Cardiac fibroblast (primary cell): ENCODE measurements at regions not wholly inside any gene's neighbourhood (a gene's known extent, or its start where the extent isn't known, plus 50 kb on each side); places are given as distances from the start of the nearest gene placed in this dataset.
"Not testable (repeated sequence)": the region's sequence is repeated elsewhere in the genome, so short reads cannot be mapped to it uniquely, and the experiment has no call there.

Source experiments
- DNase-seq, 2 donors: peaks; one replicate each; pipeline versions ENCODE4 v3.0.0 to v3.0.0-alpha.2; 2010; ENCODE audit warnings: low read depth in 2 of 2
- H3K4me3 ChIP-seq, 2 donors: replicated peaks in 1 of 2; 1 replicate in 1 of 2; 2 replicates in 1 of 2; pipeline ENCODE4 v1.5.1; 2011; ENCODE audit warnings: low read depth in 2 of 2, low read length in 2 of 2, mild to moderate bottlenecking in 2 of 2, moderate library complexity in 1 of 2
- TF ChIP-seq, protein P1 (sequence below): IDR thresholded peaks from one replicate; pipeline ENCODE4 v1.5.1; 2011; ENCODE audit warnings: low read depth, mild to moderate bottlenecking, low read length, inconsistent platforms

- TF ChIP-seq, protein P1, sequence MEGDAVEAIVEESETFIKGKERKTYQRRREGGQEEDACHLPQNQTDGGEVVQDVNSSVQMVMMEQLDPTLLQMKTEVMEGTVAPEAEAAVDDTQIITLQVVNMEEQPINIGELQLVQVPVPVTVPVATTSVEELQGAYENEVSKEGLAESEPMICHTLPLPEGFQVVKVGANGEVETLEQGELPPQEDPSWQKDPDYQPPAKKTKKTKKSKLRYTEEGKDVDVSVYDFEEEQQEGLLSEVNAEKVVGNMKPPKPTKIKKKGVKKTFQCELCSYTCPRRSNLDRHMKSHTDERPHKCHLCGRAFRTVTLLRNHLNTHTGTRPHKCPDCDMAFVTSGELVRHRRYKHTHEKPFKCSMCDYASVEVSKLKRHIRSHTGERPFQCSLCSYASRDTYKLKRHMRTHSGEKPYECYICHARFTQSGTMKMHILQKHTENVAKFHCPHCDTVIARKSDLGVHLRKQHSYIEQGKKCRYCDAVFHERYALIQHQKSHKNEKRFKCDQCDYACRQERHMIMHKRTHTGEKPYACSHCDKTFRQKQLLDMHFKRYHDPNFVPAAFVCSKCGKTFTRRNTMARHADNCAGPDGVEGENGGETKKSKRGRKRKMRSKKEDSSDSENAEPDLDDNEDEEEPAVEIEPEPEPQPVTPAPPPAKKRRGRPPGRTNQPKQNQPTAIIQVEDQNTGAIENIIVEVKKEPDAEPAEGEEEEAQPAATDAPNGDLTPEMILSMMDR = no peak
- no peak for DNase-seq
- no peak overlapping the region for H3K4me3 ChIP-seq
These were observed 253.2 kb downstream of the MEX3B start for GRCh38 chr15:81792646-81793045.

DNA sequence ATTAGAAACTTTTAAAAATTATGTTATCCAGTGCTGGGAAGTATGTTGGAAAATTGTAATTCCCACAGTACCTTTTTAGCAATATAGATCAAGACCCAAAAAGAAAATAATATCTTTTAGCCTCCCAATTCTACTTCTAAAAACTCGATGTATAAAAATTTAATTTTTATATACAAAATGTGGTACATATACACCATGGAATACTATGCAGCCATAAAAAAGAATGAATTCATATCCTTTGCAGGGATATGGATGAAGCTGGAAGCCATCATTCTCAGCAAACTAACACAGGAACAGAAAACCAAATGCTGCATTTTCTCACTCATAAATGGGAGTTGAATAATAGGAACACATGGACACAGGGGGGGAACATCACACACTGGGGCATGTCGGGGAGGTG, 254.5 kb downstream of the MEX3B start:
- DNase-seq, H3K4me3 ChIP-seq: not testable (repeated sequence)

- no peak for DNase-seq
- no peak overlapping the region for H3K4me3 ChIP-seq
- TF ChIP-seq, protein P1 = no peak
These were observed 256.4 kb downstream of the MEX3B start for GRCh38 chr15:81789403-81789802.

GRCh38 chr15:81786776-81787175, 259.0 kb downstream of the MEX3B start:
- no peak overlapping the region for H3K4me3 ChIP-seq
- TF ChIP-seq, protein P1 = no peak
- no peak for DNase-seq

GRCh38 chr15:81785679-81786078, 260.1 kb downstream of the MEX3B start:
- no peak for DNase-seq
- H3K4me3 ChIP-seq = no peak overlapping the region
- TF ChIP-seq, protein P1 = no peak

DNA sequence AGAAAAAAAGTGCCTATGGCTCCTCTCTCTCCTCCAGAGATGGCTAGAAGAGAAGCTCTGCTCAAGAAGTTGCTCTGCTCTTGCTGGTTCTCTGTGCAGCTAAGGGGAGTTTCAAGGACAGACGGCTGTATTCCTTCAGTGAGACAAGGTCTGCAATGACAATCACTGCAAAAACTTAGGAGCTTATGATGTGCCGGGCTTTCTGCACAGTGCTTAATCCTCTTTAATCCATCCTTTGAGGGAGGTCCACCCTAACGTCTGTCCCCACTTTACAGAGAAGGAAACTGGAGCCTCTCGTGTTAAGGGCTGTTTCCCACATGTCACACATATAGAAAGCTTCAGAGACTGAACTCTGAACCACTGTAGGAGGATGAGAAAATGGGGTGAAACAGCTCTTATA, 260.6 kb downstream of the MEX3B start:
- H3K4me3 ChIP-seq = no peak overlapping the region
- no peak for DNase-seq
- TF ChIP-seq, protein P1 = no peak

GRCh38 chr15:81784751-81785150, 261.1 kb downstream of the MEX3B start:
- DNase-seq = no peak
- TF ChIP-seq, protein P1 = no peak
- no peak overlapping the region for H3K4me3 ChIP-seq

DNA sequence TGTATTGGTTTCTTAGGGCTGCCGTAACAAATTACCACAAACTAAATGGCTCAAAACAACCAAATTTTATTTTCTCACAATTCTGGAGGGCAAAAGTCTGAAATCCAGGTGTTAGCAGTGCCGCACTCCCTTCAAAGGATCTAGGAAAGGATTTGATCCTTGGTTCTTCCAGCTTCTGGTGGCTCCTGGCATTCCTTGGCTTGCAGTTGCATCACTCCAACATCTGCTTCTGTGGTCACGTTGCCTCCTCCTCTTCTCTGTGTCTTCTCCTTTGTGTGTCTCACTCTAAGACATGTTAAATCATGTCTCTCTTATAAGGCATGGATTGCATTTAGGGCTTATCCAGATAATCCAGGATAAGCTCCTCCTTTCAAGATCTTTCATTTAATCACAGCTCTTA, 262.2 kb downstream of the MEX3B start:
- TF ChIP-seq, protein P1 = no peak
- H3K4me3 ChIP-seq = no peak overlapping the region
- no peak for DNase-seq
